Pancreas (tissue), 10 donors: ENCODE measurements at regions not wholly inside any gene's neighbourhood (a gene's known extent, or its start where the extent isn't known, plus 50 kb on each side); places are given as distances from the start of the nearest gene placed in this dataset.

Source experiments
- ATAC-seq, 4 donors: fragments of 200-7000 bp; cut with Tn5 transposase; one replicate each; pipeline versions ENCODE4 v1.8.0 to v1.9.1; 2020; ENCODE audit warnings: mild to moderate bottlenecking in 4 of 4, moderate library complexity in 4 of 4
- DNase-seq, 6 donors: peaks; one replicate each; pipeline ENCODE4 v3.0.0-alpha.2; 2020
- FAIRE-seq: peaks from 2 replicates; lab custom pipeline; 2012; peaks lifted over from hg19 to GRCh38; lab: Jason Lieb, UNC
- H3K27ac ChIP-seq, 4 donors: fragments of 200-600 bp; sonication (generic); 1 replicate in 3 of 4; 2 replicates in 1 of 4; pipeline versions ENCODE4 v1.5.0 to v1.8.0; 2020
- H3K27me3 ChIP-seq, 4 donors: fragments of 200-600 bp; one replicate each; pipeline ENCODE4 v1.8.0; 2021
- H3K36me3 ChIP-seq, 3 donors: fragments of 200-600 bp; sonication (generic) in 1 of 3; one replicate each; pipeline versions ENCODE4 v1.5.0 to v1.8.0; 2020 to 2021
- H3K4me1 ChIP-seq, 3 donors: fragments of 200-600 bp; one replicate each; pipeline ENCODE4 v1.8.0; 2021
- H3K4me3 ChIP-seq, 4 donors: fragments of 200-600 bp; sonication (generic) in 2 of 4; one replicate each; pipeline versions ENCODE4 v1.5.0 to v1.8.0; 2020 to 2021
- H3K9me3 ChIP-seq, 4 donors: fragments of 200-600 bp; one replicate each; pipeline ENCODE4 v1.8.0; 2021
- WGBS, 2 donors: extraction: QIAGEN DNeasy Blood & Tissue Kit; methylation state at CpG; one replicate each; pipeline ENCODE4 v1.1.7; 2013; 5-methylcytosine and 5-hydroxymethylcytosine counted together
- intact Hi-C, 3 donors: fragments of 100-400 bp; cut with DNase I; formaldehyde crosslinking; loops; one replicate each; pipeline versions ENCODE4 v1.11.1 to v1.14.2; 2022
- TF ChIP-seq, protein P1 (sequence below), 4 donors: fragments of 200-600 bp; sonication (generic) in 3 of 4; IDR thresholded peaks; one replicate each; pipeline versions ENCODE4 v1.5.0 to v1.8.0; 2021; ENCODE audit warnings: antibody characterized with exemption in 4 of 4
- donor health status: healthy with polysubstance abuse.
- donor health status: DM: no; HTN: no; CAD: no; lungs with moderate emphysema.
- donor health status: DM: no; HTN: no; CAD: no.
- donor health status: control.
- donor health status: control.
- donor health status: Bipolar disorder and iron deficiency.
- donor health status: DM: yes; HTN: yes; CAD: no.
- donor health status: DM: no; HTN: no; CAD: no.
- donor health status: DM: no; HTN: no; CAD: no.
- donor health status: DM: yes; HTN: yes; CAD: no.

DNA sequence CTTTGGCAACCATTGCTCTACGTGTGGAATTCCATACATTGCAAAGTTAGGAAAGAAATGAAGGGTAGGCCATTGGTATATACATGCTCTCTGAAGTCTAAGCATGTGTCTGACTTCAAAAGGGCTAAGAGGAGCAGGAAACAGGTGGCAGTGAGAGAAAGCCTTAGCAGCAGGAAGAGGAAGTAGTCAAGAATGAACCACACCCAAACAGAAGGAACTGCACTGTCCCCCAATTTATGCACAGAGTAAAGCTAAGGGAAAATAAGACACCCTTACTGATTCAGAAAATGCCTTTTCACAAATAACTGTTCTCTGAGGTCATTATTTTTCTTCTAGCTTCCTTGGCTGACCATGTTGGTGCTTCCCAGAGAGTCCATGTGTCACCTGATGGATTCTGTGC, 575.4 kb downstream of the NTRK3 start:
- intact Hi-C loops = no loop called here
- TF ChIP-seq, protein P1, sequence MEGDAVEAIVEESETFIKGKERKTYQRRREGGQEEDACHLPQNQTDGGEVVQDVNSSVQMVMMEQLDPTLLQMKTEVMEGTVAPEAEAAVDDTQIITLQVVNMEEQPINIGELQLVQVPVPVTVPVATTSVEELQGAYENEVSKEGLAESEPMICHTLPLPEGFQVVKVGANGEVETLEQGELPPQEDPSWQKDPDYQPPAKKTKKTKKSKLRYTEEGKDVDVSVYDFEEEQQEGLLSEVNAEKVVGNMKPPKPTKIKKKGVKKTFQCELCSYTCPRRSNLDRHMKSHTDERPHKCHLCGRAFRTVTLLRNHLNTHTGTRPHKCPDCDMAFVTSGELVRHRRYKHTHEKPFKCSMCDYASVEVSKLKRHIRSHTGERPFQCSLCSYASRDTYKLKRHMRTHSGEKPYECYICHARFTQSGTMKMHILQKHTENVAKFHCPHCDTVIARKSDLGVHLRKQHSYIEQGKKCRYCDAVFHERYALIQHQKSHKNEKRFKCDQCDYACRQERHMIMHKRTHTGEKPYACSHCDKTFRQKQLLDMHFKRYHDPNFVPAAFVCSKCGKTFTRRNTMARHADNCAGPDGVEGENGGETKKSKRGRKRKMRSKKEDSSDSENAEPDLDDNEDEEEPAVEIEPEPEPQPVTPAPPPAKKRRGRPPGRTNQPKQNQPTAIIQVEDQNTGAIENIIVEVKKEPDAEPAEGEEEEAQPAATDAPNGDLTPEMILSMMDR (IDR thresholded peaks at IDR 0.05) = no peak
- H3K36me3 ChIP-seq = no peaks in the 10 kb centered on the region
- H3K4me1 ChIP-seq = no peaks in the 10 kb centered on the region
- no peak overlapping the region for H3K4me3 ChIP-seq
- no peak for FAIRE-seq
- H3K27ac ChIP-seq = no peak overlapping the region
- WGBS, 2 donors = 39 to 41% methylated on average over 1 of the region's 1 CpG
- DNase-seq = no peak
- peaks cover 0 to 3% (median 0%) of the 10 kb centered on the region in 4 donors for H3K27me3 ChIP-seq
- no peak for ATAC-seq
- no peaks in the 10 kb centered on the region for H3K9me3 ChIP-seq

DNA sequence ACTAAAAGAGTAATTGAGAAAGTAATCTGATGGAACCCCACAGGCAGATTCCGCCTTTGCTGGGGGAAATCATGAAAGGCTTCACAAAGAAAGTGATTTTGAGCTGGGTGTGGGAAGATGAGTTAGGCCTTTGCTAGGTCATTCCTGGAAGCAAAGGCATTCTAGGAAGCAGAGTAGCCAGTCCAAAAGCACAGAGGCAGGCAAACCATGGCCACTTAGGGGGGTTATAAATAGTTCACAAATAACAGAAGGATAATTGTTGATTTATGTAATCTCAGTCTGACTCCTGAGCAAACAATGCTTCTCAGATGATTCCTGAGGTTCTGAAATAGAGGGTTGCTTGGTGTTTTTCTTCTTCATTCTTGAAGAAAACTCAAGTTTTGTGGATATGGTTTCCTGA, 576.3 kb downstream of the NTRK3 start:
- no peak for FAIRE-seq
- ATAC-seq = no peak
- 94 to 98% methylated on average over 1 of the region's 1 CpG for WGBS, 2 donors
- Histone ChIP-seq H3K36me3 (no peaks in the 10 kb centered on the region), H3K27me3 (peaks cover 0 to 3% (median 0%) of the 10 kb centered on the region in 4 donors), H3K4me1 (no peaks in the 10 kb centered on the region), H3K4me3 (no peak overlapping the region), H3K9me3 (no peaks in the 10 kb centered on the region), H3K27ac (no peak overlapping the region)
- DNase-seq = no peak
- TF ChIP-seq, protein P1 (IDR thresholded peaks at IDR 0.05) = no peak
- intact Hi-C loops = no loop called here

DNA sequence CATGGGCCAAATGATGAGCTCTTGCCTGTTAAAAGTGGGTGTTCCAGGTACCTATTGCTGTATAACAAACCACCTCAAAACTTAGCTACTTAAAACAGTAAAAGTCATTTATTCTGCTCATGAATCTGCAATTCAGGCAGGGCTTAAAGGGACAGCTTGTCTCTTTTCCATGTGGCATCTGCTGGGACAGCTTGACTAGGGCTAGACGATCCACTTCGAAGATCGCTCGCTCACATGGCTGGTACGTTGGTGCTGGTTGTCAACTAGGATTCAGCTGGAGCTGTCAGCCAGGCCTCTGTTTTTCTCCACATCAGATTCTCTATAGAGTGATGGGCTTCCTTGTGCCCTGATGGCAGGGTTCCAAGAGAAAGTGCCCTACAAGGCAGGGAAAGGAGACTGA, 581.3 kb downstream of the NTRK3 start:
- no peaks in the 10 kb centered on the region for H3K36me3 ChIP-seq
- ATAC-seq (no peak), FAIRE-seq (no peak), DNase-seq (no peak)
- H3K27me3 ChIP-seq = no peaks in the 10 kb centered on the region
- no peak overlapping the region for H3K27ac ChIP-seq
- H3K9me3 ChIP-seq = no peaks in the 10 kb centered on the region
- intact Hi-C loops = no loop called here
- WGBS, 2 donors = 81 to 84% methylated on average over 5 of the region's 5 CpGs
- H3K4me3 ChIP-seq = no peak overlapping the region
- no peaks in the 10 kb centered on the region for H3K4me1 ChIP-seq
- TF ChIP-seq, protein P1 (IDR thresholded peaks at IDR 0.05) = no peak

GRCh38 chr15:87672309-87673288, 583.9 kb downstream of the NTRK3 start:
- ATAC-seq = peak in 1 of 4 donors; percentile 39
- WGBS, 2 donors = 33 to 36% methylated on average over 8 of the region's 8 CpGs
- no peak for FAIRE-seq
- Histone ChIP-seq H3K27me3 (no peaks in the 10 kb centered on the region), H3K36me3 (no peaks in the 10 kb centered on the region), H3K4me3 (no peak overlapping the region), H3K27ac (no peak overlapping the region), H3K9me3 (no peaks in the 10 kb centered on the region), H3K4me1 (no peaks in the 10 kb centered on the region)
- intact Hi-C loops = no loop called here
- TF ChIP-seq, protein P1 (IDR thresholded peaks at IDR 0.05) = peak in 2 of 4 donors; percentile 18 to 36
- DNase-seq = peak in 1 of 6 donors; percentile 11

DNA sequence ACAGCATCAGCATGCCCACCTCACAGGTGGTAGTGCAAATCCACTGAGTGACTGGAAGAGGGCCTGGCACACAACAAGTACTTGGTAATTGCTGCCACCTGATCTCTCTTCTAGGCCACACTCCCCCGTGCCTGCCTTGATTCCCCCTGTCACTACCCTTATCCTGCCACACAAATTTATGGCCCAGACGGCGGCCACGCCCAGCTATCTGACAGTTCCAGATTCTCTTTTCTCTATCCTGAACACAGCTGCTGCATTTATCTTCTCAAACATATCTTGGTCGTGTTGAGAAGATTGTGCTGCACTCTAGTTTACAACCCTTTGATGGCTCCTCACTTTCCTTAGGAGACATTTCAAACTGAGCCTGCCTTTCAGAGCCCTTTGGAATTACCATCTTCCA, 585.2 kb downstream of the NTRK3 start:
- intact Hi-C loops = no loop called here
- peaks cover 0 to 3% (median 0%) of the 10 kb centered on the region in 4 donors for H3K27me3 ChIP-seq
- H3K4me3 ChIP-seq = no peak overlapping the region
- TF ChIP-seq, protein P1 (IDR thresholded peaks at IDR 0.05) = no peak
- WGBS, 2 donors = 45 to 53% methylated on average over 5 of the region's 5 CpGs
- no peak overlapping the region for H3K27ac ChIP-seq
- H3K4me1 ChIP-seq = no peaks in the 10 kb centered on the region
- no peaks in the 10 kb centered on the region for H3K9me3 ChIP-seq
- no peak for DNase-seq
- no peak for FAIRE-seq
- H3K36me3 ChIP-seq = no peaks in the 10 kb centered on the region
- no peak for ATAC-seq
